GM12864 (cell line): ENCODE measurements at regions not wholly inside any gene's neighbourhood (a gene's known extent, or its start where the extent isn't known, plus 50 kb on each side); places are given as distances from the start of the nearest gene placed in this dataset.

Experiments used
- DNase-seq: peaks from one replicate; pipeline ENCODE4 v3.0.0-alpha.2; 2011; ENCODE audit warnings: low read depth
- H3K4me3 ChIP-seq: 2 replicates; pipeline ENCODE4 v1.5.1; 2011; ENCODE audit warnings: mild to moderate bottlenecking, low read depth, low read length, control low read depth
- TF ChIP-seq, protein P1 (sequence below): IDR thresholded peaks from 2 replicates; pipeline ENCODE4 v1.5.1; 2011; ENCODE audit warnings: low read depth, mild to moderate bottlenecking, moderate library complexity, low read length, control low read depth, inconsistent platforms; ENCODE audit errors: missing control alignments

DNA sequence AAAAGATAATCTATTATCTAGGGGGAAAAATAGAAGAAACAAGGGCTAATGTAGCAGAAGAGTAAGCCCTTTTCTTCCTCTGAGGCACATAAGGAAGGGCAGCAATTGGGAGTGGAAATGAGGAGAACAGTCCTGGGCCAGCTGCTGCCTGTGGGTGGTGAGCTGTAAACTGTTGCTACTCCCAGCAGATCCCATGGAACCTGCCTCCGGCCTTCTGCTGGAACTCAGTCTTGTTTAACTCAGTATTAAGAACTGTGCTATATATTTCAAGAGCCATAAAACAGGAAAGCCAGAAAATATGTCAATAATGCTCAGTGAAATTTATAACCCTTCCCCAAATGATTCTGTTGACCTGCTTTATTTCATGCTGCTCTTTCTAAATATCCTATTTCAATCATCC, 464.2 kb downstream of the COL12A1 start:
- TF ChIP-seq, protein P1, sequence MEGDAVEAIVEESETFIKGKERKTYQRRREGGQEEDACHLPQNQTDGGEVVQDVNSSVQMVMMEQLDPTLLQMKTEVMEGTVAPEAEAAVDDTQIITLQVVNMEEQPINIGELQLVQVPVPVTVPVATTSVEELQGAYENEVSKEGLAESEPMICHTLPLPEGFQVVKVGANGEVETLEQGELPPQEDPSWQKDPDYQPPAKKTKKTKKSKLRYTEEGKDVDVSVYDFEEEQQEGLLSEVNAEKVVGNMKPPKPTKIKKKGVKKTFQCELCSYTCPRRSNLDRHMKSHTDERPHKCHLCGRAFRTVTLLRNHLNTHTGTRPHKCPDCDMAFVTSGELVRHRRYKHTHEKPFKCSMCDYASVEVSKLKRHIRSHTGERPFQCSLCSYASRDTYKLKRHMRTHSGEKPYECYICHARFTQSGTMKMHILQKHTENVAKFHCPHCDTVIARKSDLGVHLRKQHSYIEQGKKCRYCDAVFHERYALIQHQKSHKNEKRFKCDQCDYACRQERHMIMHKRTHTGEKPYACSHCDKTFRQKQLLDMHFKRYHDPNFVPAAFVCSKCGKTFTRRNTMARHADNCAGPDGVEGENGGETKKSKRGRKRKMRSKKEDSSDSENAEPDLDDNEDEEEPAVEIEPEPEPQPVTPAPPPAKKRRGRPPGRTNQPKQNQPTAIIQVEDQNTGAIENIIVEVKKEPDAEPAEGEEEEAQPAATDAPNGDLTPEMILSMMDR = no peak
- H3K4me3 ChIP-seq = no peak overlapping the region
- DNase-seq = no peak

DNA sequence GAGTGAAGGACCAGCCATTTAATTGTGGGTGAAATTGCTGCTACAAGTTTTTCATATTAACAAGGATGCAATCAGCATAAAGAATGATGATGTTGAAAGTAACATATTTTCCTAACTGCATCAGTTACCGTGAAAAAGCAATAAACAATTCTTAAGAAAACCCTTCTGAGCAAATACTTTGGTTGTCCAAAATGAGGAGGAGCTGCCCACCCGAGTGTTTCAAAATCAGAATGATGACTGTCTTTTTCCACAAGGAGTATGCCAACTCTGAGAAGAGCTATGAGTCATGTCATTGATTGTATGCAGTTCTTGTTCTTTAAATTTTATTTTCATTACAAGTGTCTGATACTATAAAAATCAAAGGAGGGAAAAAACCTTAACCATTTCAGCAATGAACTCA, 470.5 kb downstream of the COL12A1 start:
- no peak overlapping the region for H3K4me3 ChIP-seq
- TF ChIP-seq, protein P1 = no peak
- DNase-seq = no peak

DNA sequence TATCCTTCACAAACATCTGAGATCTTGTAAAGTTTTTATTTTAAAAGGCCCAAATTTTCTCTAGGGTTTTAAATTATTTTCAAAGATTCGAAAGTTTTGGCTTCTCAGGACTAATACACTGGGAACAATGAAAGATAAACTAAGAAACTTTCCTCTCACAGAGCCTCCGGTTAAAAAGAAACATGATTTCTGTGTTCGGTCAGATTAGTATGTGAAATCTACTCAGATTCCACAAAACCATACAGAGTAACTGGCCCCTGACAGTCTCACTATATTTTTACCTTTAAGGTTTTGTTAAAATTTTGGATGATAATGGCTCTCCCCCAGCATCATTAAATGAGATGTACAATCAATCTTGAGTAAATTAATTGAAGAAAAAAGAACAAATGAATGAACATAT, 471.0 kb downstream of the COL12A1 start:
- TF ChIP-seq, protein P1 = no peak
- no peak overlapping the region for H3K4me3 ChIP-seq
- DNase-seq = no peak

DNA sequence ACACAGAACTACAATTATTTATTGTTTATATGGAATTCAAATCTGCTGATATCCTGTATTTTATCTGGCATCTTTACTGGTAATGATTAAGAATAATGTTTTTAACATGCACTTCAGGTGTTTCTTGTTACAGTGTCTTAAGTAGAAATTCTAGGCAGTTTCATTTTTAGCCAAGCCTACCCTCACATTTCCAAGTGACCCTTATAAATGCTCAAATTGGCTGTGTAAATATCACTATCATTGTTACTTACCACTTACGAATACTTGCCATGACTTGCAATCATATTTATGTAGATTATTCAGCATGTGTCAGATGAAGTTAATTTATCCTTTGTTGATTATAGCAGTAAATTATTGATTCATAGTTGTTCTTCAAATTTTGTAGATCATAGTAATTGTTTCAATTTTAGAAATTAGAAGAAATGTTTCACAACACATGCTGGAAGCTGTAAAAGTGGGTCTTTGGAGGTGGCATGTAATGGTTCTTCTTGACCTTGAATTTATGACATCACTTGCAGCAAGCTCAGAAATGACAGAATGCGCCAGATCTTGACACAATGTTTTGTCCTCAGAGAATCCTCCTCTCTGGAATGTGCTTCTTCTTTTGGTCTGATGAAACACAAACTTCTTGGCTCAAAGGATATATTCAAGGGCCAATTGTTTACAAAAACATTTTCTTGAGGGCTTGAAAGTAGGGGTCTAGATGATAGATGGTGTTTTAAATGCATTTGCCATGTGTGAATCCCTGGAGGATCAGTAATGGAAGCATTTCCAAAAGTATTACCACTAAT, 471.8 kb downstream of the COL12A1 start:
- no peak for DNase-seq
- TF ChIP-seq, protein P1 = no peak
- no peak overlapping the region for H3K4me3 ChIP-seq

DNA sequence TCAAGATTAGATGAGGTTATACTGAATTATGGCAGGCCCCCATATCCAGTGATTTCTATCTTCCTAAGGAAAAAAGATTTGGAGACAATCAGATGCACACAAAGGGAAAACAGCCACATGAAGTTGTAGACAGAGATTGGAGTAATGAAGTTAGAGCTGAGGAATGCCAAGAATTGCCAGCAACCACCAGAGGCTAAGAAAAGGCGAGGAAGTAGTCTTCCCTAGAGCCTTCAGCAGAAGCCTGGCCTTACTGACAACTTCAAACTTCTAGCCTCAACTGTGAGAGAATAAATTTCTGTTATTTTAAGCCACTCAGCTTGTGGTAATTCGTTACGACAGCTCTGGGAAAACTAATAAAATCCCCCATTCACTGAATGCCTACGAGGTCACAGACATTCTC, 473.9 kb downstream of the COL12A1 start:
- no peak for DNase-seq
- H3K4me3 ChIP-seq = no peak overlapping the region

DNA sequence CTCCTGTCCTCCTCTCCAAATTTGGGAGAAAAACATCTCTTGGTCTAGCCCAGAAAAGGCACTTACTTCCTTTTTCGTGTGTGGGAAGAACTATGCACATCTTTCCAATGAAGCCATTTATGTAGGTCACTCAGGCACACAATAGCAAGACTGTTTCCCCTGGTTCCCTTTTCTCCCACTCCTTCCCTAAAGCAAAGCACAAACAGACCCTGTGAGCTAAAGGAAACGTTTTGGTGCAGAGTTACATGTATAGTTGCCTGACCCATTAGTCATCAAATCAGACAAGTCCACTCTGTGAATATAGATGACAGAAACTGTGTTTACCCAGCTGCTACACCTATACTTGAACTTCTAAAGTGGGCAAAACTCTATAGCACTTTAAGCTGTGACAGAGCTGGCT, 474.6 kb downstream of the COL12A1 start:
- TF ChIP-seq, protein P1 = no peak
- no peak for DNase-seq

More for the DNA sequence above, 473.9 kb downstream of the COL12A1 start:
- TF ChIP-seq, protein P1 = no peak

DNA sequence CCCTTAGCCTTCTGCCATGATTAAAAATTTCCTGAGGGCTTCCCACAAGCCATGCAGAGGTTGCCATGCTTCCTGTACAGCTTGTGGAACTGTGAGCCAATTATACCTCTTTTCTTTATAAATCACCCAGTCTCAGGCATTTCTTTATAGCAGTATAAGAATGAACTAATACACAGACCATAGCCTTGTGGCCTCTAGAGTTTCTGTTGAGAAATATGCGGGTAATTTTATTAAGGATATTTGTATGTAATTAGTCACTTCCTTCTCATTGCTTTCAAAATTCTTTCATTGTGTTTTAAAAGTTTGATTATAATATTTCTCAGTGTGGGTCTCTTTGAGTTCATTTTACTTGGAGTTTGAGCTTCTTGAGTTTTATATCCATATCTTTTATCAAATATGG, 484.9 kb downstream of the COL12A1 start:
- TF ChIP-seq, protein P1 = no peak
- H3K4me3 ChIP-seq = no peak overlapping the region
- DNase-seq = no peak

More for the DNA sequence above, 474.6 kb downstream of the COL12A1 start:
- H3K4me3 ChIP-seq = no peak overlapping the region
